ENCODE measurements at regions not wholly inside any gene's neighbourhood (a gene's known extent, or its start where the extent isn't known, plus 50 kb on each side); places are given as distances from the start of the nearest gene placed in this dataset.

DNA sequence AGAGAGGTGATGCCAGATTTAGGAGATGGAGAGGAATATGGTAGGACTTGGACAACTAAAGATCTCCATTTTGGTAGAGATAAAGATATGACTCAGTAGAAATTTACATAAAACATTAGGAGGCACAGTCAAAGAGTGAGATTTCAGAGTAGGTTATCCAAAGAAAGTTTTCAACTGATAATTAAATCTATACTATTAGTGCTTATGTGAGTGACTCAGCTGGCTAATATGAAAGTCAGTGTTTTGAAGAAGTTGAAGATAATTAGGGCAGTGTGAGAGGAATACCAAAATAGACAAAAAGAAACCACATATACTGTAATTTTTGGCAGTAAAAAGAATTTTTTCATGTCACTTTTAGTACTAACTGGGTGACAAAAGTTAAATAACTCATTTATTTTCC lies 712.8 kb upstream of the HS3ST5 start:
- TF ChIP-seq, protein P1, sequence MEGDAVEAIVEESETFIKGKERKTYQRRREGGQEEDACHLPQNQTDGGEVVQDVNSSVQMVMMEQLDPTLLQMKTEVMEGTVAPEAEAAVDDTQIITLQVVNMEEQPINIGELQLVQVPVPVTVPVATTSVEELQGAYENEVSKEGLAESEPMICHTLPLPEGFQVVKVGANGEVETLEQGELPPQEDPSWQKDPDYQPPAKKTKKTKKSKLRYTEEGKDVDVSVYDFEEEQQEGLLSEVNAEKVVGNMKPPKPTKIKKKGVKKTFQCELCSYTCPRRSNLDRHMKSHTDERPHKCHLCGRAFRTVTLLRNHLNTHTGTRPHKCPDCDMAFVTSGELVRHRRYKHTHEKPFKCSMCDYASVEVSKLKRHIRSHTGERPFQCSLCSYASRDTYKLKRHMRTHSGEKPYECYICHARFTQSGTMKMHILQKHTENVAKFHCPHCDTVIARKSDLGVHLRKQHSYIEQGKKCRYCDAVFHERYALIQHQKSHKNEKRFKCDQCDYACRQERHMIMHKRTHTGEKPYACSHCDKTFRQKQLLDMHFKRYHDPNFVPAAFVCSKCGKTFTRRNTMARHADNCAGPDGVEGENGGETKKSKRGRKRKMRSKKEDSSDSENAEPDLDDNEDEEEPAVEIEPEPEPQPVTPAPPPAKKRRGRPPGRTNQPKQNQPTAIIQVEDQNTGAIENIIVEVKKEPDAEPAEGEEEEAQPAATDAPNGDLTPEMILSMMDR (IDR thresholded peaks at IDR 0.05) = no peak
- TF ChIP-seq JUNB (IDR thresholded peaks at IDR 0.05) = no peak
- no peak for TF ChIP-seq MAZ (IDR thresholded peaks at IDR 0.05; ENCODE audit: borderline replicate concordance, low read depth, low read length)
- no peak for TF ChIP-seq HOXB13 (CRISPR knock-in tag; IDR thresholded peaks at IDR 0.05; ENCODE audit: low read depth)
- TF ChIP-seq, protein P2, sequence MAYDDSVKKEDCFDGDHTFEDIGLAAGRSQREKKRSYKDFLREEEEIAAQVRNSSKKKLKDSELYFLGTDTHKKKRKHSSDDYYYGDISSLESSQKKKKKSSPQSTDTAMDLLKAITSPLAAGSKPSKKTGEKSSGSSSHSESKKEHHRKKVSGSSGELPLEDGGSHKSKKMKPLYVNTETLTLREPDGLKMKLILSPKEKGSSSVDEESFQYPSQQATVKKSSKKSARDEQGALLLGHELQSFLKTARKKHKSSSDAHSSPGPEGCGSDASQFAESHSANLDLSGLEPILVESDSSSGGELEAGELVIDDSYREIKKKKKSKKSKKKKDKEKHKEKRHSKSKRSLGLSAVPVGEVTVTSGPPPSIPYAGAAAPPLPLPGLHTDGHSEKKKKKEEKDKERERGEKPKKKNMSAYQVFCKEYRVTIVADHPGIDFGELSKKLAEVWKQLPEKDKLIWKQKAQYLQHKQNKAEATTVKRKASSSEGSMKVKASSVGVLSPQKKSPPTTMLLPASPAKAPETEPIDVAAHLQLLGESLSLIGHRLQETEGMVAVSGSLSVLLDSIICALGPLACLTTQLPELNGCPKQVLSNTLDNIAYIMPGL (CRISPR knock-in tag; IDR thresholded peaks at IDR 0.05; ENCODE audit: borderline replicate concordance) = no peak
